Myocyte (in vitro differentiated cells): ENCODE measurements at regions not wholly inside any gene's neighbourhood (a gene's known extent, or its start where the extent isn't known, plus 50 kb on each side); places are given as distances from the start of the nearest gene placed in this dataset.

Experiments
- DNase-seq: peaks from one replicate; pipeline ENCODE4 v3.0.0-alpha.2; 2012; ENCODE audit warnings: low read depth

GRCh38 chr1:69223156-69223555 is 344.6 kb upstream of the LRRC7 start:
- no peak for DNase-seq

DNA sequence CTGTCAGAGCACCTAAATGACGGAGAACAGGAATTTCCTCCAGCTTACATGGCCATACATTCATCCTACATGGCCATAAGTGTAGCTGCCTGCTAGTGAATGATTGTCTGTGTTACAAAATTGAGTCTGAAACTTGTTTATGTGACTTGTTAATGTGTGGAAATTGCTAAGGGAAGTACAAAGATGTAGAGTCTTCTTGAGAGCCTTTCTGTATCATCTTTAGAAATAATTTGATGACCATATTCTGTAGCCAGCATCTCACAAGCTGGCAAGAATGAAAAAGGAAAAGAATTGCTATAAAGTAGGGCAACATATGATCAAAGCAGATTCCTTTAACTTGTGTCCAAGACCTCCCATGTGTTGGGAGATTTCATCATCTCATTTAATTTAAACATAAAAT is 339.2 kb upstream of the LRRC7 start:
- no peak for DNase-seq

- DNase-seq = no peak
Observed at GRCh38 chr1:69230208-69230607, 337.5 kb upstream of the LRRC7 start.

DNA sequence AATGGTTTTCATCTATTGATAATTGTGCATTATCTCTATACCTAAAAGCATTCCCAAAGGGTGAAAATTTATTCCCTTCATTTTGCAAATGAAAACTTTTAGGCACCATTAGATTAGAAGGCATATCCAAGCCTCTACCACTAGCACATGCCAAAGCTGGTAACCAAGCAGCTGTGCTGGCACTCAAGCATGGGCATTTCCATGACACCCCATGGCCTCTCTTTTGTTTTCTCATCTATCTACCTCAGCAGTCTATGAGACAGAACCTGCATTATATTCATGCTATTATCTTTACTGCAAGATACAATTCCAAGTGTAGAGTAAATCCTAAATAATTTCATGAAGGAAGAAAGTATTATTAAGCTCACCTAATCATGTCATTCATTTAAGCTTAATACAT is 334.3 kb upstream of the LRRC7 start:
- no peak for DNase-seq

DNA sequence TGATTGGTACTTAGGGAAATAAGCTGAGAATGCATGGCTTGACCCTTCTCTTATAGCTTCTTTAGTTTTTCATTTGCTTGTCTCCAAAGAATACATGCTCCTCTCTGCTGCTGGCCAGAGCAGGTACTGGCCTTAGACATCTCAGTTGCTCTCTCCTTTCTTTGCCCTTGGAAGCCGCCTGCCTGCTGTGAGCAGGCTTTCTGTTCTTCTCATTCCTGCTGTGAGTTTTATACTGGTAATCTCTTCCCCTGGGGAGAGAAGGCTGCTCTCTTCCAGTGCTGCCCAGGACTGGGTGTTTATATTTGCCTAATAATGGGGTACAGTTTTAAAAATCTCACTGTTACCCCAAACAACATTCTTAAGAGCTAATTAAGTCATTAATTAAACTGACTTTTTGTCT is 323.5 kb upstream of the LRRC7 start:
- DNase-seq = no peak

- no peak for DNase-seq
Observed at GRCh38 chr1:69246109-69246508, 321.6 kb upstream of the LRRC7 start.

DNA sequence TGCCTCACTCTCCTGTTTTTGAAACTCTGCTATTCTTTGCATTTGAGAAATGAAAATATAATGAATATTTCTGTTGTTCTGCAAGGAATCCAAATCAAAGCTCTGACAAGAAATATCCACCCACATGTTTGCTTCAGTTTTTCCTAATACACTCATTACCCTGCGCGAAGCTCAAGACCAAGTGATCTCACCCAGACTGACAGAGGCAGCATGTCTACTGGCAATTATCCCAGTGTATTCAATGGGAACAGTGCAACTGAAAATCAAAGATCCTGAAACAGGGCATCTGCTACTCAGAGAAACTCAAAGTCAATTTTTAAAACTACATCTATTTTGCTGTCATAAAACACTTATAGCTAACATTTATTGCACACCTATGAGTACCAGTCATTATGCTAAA is 321.0 kb upstream of the LRRC7 start:
- DNase-seq = no peak

- DNase-seq = no peak
Observed at GRCh38 chr1:69252696-69253095, 315.0 kb upstream of the LRRC7 start.

- DNase-seq = no peak
Observed at GRCh38 chr1:69256036-69256435, 311.7 kb upstream of the LRRC7 start.

GRCh38 chr1:69258842-69259241 is 308.9 kb upstream of the LRRC7 start:
- no peak for DNase-seq

DNA sequence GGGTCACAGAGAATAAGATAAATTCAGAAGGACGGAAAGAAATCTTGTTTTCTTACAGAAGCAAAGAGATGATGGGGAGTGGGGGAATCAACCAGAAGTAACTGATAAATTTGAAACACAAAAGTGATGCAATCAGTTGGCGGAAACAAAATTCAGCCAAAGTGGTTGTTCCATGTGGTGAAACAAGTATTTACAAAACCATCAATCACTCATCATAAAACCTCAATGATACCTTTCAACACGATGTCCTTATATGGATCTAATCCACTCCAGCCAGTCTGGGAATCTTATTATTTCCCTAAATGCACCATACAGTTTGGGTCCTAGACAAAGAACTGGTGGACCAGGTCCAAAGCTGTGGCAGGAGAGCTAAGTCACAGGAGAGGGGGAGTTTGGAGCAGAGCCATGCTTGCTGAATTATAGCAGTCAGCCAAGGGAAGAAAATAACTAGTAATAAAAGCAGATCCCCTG is 303.8 kb upstream of the LRRC7 start:
- DNase-seq = no peak

GRCh38 chr1:69269491-69269890 is 298.2 kb upstream of the LRRC7 start:
- DNase-seq = no peak

DNA sequence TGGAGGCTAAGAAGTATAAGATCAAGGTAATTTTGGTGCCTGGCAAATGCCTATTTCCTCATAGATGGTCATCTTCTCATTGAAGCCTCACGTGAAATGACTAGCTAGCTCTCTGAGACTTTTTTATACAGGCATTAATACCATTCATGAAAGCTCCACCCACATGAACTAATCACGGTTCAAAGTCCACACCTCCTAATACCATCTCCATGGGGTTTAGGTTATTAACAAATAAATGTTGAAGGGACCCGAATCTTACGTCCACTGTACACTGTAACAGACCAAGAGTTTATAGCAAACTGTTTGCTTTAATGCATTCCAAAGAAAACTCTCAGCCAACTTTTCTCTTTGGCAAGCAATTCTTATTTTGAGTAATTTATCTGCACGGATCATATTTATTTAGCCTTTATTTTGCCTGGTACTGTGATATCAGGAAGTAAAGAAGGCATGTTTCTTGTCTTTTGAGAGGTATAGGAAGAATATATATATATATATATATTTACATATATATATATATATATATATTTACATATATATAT is 296.1 kb upstream of the LRRC7 start:
- DNase-seq = no peak

- DNase-seq = no peak
Observed at GRCh38 chr1:69272684-69273083, 295.0 kb upstream of the LRRC7 start.

GRCh38 chr1:69278923-69279322 is 288.8 kb upstream of the LRRC7 start:
- no peak for DNase-seq

GRCh38 chr1:69283516-69283915 is 284.2 kb upstream of the LRRC7 start:
- DNase-seq = no peak

DNA sequence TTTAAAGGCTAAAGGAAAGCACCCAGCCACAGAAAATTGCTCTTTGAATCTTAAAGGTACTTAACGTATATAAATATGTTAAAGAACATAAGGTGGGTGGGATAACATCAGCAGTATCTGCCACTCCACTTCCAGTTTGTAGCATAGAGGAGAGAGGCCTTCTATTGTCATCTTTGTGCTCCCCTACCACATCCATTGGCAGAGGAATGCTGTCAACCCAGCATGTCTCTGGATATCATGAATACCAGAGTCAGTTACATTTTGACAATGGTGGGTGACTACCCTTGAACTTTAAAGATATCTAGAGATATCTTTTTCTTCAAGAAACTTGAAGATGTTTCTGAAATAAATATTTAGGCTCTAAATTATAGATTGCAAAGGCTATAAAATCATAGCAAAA is 283.2 kb upstream of the LRRC7 start:
- DNase-seq = no peak

DNA sequence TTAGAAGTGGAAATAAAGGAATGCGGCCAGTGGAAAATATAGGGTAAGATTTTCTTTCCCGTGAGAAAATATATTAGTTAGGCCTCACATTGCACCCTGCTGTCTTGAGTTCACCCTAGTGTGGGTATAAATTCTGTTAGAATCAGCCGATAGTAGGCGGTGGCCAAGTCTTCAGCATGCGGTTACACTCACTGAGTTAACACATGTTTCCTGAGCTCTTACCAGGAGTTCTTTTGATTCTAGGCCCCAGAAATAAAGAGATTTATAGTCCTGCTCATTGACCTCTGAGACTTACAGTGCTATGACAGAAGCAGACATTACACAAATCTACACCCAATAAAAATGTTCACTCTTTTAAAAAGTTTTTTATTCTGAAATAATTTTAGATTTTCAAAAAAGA is 279.3 kb upstream of the LRRC7 start:
- DNase-seq = no peak

DNA sequence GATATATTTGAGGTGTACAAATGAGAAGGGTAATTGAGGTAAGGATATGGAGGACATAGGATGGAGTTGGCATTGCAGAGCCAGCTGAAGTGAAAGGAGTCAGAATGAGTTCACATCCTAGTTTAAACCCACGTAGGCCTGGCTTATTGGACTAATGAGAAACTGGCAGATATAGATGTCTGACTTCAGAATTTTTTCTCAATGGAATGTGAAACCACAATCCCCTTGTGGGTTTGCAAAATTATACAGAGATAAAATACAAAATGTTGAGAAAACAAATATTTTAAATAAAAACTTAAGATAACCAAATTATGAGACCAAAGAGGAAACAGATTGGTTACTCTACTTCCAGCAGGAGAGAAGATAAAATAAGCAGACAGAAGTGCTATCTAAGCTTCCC is 277.4 kb upstream of the LRRC7 start:
- no peak for DNase-seq

- no peak for DNase-seq
Observed at GRCh38 chr1:69291541-69291940, 276.2 kb upstream of the LRRC7 start.

GRCh38 chr1:69292833-69293232 is 274.9 kb upstream of the LRRC7 start:
- no peak for DNase-seq

DNA sequence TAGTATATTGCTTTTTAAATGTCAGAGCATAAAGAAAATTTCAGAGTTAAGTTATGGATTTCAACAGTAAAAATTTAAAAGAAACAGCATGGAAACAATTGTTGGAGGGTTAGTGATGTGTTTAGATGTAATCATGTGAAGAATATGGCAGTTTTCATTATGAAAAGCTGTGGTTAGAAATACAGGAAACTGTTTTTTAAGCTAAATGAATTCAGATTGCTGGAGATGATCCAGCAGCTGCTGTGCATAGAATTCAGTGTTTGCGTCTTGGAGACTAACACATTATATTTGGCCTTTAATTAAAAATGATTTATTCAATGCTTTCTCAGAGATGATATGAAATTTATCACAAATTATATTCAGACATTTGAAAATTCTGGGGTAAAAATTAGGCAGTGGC is 273.6 kb upstream of the LRRC7 start:
- no peak for DNase-seq

DNA sequence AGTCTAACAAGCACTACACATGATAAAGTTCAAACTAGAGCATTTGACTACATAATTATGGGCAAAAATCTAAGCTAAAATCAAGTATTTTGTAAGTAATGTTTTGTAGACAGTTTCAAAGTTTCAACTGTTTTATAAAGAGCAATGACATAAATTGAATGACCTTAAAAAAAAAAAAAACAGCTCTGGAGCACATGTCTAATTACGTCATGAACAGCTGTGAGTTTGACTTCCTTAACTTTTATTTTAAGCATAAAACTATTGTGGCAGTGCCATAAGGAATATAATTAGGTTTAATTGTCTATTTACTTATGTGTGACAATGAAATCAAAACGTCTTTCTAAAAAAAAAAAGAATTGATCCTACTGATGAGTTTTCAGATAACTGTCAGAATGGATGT is 272.5 kb upstream of the LRRC7 start:
- DNase-seq = no peak

- DNase-seq = no peak
Observed at GRCh38 chr1:69305621-69306020, 262.1 kb upstream of the LRRC7 start.
